K562 (cell line): ENCODE measurements at regions not wholly inside any gene's neighbourhood (a gene's known extent, or its start where the extent isn't known, plus 50 kb on each side); places are given as distances from the start of the nearest gene placed in this dataset.
A peak's percentile ranks its signal among the peaks of the same experiment; 100 is the strongest.

Experiments used
- ATAC-seq: fragments of 200-7000 bp; cut with Tn5 transposase; 3 replicates; pipeline ENCODE4 v1.9.1; 2020; ENCODE audit warnings: moderate library complexity
- BruUV-seq: library from RNA; stranded (reverse); fragments of 400-500 nt; replicated peaks from 2 replicates; lab custom pipeline; 2021; lab: Mats Ljungman, UMichigan
- CTCF ChIA-PET: fragments of 300-600 bp; formaldehyde crosslinking; extraction: SDS; loops from one replicate; lab custom pipeline; 2021; ENCODE audit warnings: low intra/inter-chr PET ratio; lab: Yijun Ruan, JAX
- POLR2A ChIA-PET: fragments of 300-600, 350-650 bp; sonication (Branson Sonifier 250); formaldehyde crosslinking; extraction: SDS; loops from one replicate; lab custom pipeline; 2021; ENCODE audit warnings: antibody characterized with exemption, inconsistent platforms; lab: Yijun Ruan, JAX
- DNase-seq, 4 experiments: peaks; one replicate each; pipeline versions ENCODE4 v3.0.0 to v3.0.0-alpha.2; 2011 to 2018; ENCODE audit warnings: low spot score in 3 of 4, mixed read lengths in 3 of 4; ENCODE audit errors: extremely low read depth in 1 of 4
- FAIRE-seq: peaks from 2 replicates; lab custom pipeline; 2011; peaks lifted over from hg19 to GRCh38; lab: Jason Lieb, UNC
- H2AFZ ChIP-seq: 2 replicates; pipeline ENCODE4 v1.6.0; 2011; ENCODE audit warnings: low read depth, low read length, control low read depth, inconsistent platforms
- H3K27ac ChIP-seq: fragments of 200-600 bp; 3 replicates; pipeline ENCODE4 v1.8.0; 2011; ENCODE audit warnings: low read depth, mild to moderate bottlenecking, control low read depth, inconsistent platforms, low read length, moderate library complexity, mixed read lengths; ENCODE audit errors: extremely low read depth
- H3K27me3 ChIP-seq, 2 experiments: fragments of 300-600 bp in 1 of 2; 2 replicates in 1 of 2; 3 replicates in 1 of 2; pipeline versions ENCODE4 v1.6.0 to v1.8.0; 2011; ENCODE audit warnings: inconsistent platforms in 2 of 2, low read length in 2 of 2, mild to moderate bottlenecking in 1 of 2, mixed read lengths in 1 of 2, moderate library complexity in 1 of 2; ENCODE audit not compliant: control insufficient read depth in 2 of 2, insufficient read depth in 2 of 2
- H3K36me3 ChIP-seq: fragments of 300-600 bp; 3 replicates; pipeline ENCODE4 v1.8.0; 2011; ENCODE audit warnings: mild to moderate bottlenecking, low read length, inconsistent platforms; ENCODE audit not compliant: control insufficient read depth, insufficient read depth
- H3K4me1 ChIP-seq, 2 experiments: fragments of 200-600 bp in 1 of 2; replicated peaks in 1 of 2; 2 replicates in 1 of 2; 3 replicates in 1 of 2; pipeline versions ENCODE4 v1.5.1 to v1.8.0; 2011; ENCODE audit warnings: inconsistent platforms in 2 of 2, low read length in 2 of 2, mild to moderate bottlenecking in 1 of 2, mixed read lengths in 1 of 2, moderate library complexity in 1 of 2; ENCODE audit not compliant: control insufficient read depth in 2 of 2, insufficient read depth in 2 of 2
- H3K4me2 ChIP-seq: 2 replicates; pipeline ENCODE4 v1.6.1; 2011; ENCODE audit warnings: low read length, control low read depth, inconsistent platforms, mixed read lengths; ENCODE audit not compliant: insufficient read depth
- H3K4me3 ChIP-seq: fragments of 200-600 bp; sonication (generic), shearing (Covaris generic); 2 replicates; pipeline ENCODE4 v1.5.1; 2016; ENCODE audit warnings: control low read depth, inconsistent platforms
- H3K79me2 ChIP-seq: fragments of 200-600 bp; 3 replicates; pipeline ENCODE4 v1.8.0; 2011; ENCODE audit warnings: low read length, inconsistent platforms; ENCODE audit not compliant: control insufficient read depth, insufficient read depth
- H3K9ac ChIP-seq, 2 experiments: 2 replicates each; pipeline versions ENCODE4 v1.6.0 to v1.6.1; 2011; ENCODE audit warnings: low read depth in 2 of 2, low read length in 2 of 2, control low read depth in 1 of 2, inconsistent platforms in 1 of 2, mild to moderate bottlenecking in 1 of 2, mixed read lengths in 1 of 2; ENCODE audit not compliant: insufficient read depth in 1 of 2
- H3K9me1 ChIP-seq: one replicate; pipeline ENCODE4 v1.6.0; 2011; ENCODE audit warnings: inconsistent platforms, mild to moderate bottlenecking, low read length, moderate library complexity; ENCODE audit not compliant: control insufficient read depth, insufficient read depth
- H3K9me3 ChIP-seq: replicated peaks from 2 replicates; pipeline ENCODE4 v1.5.1; 2011; ENCODE audit warnings: low read depth, low read length, inconsistent platforms; ENCODE audit not compliant: control insufficient read depth, insufficient read depth
- H4K20me1 ChIP-seq: replicated peaks from 2 replicates; pipeline ENCODE4 v1.6.1; 2011; ENCODE audit warnings: low read length, inconsistent platforms, mixed read lengths; ENCODE audit not compliant: control insufficient read depth, insufficient read depth
- HEY1 ChIP-seq: fragments of 250-450 bp; sonication (Bioruptor Pico); IDR thresholded peaks from 2 replicates; pipeline ENCODE4 v1.5.0; 2020; ENCODE audit warnings: mild to moderate bottlenecking, moderate library complexity, borderline replicate concordance
- IRF2 ChIP-seq: sonication (generic); formaldehyde crosslinking; IDR thresholded peaks from 2 replicates; pipeline ENCODE4 v1.8.1; 2022; ENCODE audit warnings: mild to moderate bottlenecking, missing genetic modification reagents
- PHB2 ChIP-seq: fragments of 450-650 bp; IDR thresholded peaks from 2 replicates; pipeline ENCODE4 v1.6.1; 2017; ENCODE audit warnings: low read depth
- SIN3B ChIP-seq: fragments of 450-650 bp; IDR thresholded peaks from 2 replicates; pipeline ENCODE4 v1.6.1; 2017; ENCODE audit warnings: low read depth, mild to moderate bottlenecking, moderate library complexity
- ZNF197 ChIP-seq: fragments of 200-800 bp; sonication (Bioruptor generic); IDR thresholded peaks from 2 replicates; pipeline ENCODE4 v1.6.1; 2016; ENCODE audit warnings: low read depth, missing genetic modification characterization, missing compliant biosample characterization
- ZNF76 ChIP-seq: fragments of 250-450 bp; sonication (Bioruptor Pico); IDR thresholded peaks from 2 replicates; pipeline ENCODE4 v1.4.0; 2020; ENCODE audit warnings: mild to moderate bottlenecking, moderate library complexity, borderline replicate concordance
- WGBS: fragments of 100-300 bp; shearing (Covaris generic); methylation state at CpG from one replicate; pipeline ENCODE4 v1.1.6; 2016; ENCODE audit warnings: low coverage, mixed read lengths; ENCODE audit not compliant: insufficient coverage; ENCODE audit errors: missing lambda C conversion rate; 5-methylcytosine and 5-hydroxymethylcytosine counted together
- in situ Hi-C: fragments of 300-500 bp; cut with MboI; formaldehyde crosslinking; loops from 4 replicates; pipeline ENCODE4 v1.15.0; 2018; ENCODE audit warnings: inconsistent platforms, mixed read lengths
- intact Hi-C: fragments of 100-400 bp; cut with micrococcal nuclease; formaldehyde crosslinking; loops from 2 replicates; pipeline ENCODE4 v1.14.2; 2022
- TF ChIP-seq, protein P1 (sequence below): sonication (generic); formaldehyde crosslinking; IDR thresholded peaks from 2 replicates; pipeline ENCODE4 v1.8.0; 2022; ENCODE audit warnings: mild to moderate bottlenecking, missing genetic modification reagents
- TF ChIP-seq, protein P2 (sequence below): sonication (generic); formaldehyde crosslinking; IDR thresholded peaks from 2 replicates; pipeline ENCODE4 v1.5.0; 2020; ENCODE audit warnings: missing genetic modification reagents
- TF ChIP-seq, protein P3 (sequence below), 3 experiments: fragments of 200-800 bp in 1 of 3; fragments of 250-450 bp in 1 of 3; fragments of 450-650 bp in 1 of 3; sonication (Bioruptor Pico) in 1 of 3; sonication (Bioruptor generic) in 1 of 3; formaldehyde crosslinking in 1 of 3; IDR thresholded peaks; 2 replicates each; pipeline versions ENCODE4 v1.6.1 to v1.8.0; 2016 to 2022; ENCODE audit warnings: mild to moderate bottlenecking in 2 of 3, missing genetic modification characterization in 2 of 3, missing compliant biosample characterization in 1 of 3, moderate library complexity in 1 of 3

DNA sequence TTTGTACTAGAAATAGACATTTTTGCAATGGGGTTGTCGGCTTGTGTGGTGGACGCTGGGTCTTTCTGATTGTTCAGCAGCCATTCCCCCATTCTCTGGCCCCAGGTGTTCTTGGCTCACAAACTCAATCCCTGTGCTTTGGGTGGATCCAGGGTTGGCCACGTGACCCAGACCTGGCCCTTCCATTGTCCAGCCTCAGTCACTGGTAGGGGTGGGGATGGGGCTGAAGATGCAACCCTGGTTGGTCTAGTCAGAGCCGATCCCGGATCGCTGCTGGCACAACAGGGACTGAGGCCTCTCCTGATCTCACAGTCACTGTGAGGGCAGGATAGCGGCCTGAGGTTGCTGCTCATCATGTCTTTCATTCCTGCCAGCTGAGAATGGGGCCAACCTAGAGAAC is 365.3 kb upstream of the SULF2 start:
- H2AFZ ChIP-seq = no peak overlapping the region
- TF ChIP-seq IRF2 (no peak), SIN3B (no peak), PHB2 (no peak), ZNF76 (CRISPR knock-in tag) (no peak), ZNF197 (CRISPR knock-in tag) (no peak), HEY1 (no peak)
- TF ChIP-seq, protein P1, sequence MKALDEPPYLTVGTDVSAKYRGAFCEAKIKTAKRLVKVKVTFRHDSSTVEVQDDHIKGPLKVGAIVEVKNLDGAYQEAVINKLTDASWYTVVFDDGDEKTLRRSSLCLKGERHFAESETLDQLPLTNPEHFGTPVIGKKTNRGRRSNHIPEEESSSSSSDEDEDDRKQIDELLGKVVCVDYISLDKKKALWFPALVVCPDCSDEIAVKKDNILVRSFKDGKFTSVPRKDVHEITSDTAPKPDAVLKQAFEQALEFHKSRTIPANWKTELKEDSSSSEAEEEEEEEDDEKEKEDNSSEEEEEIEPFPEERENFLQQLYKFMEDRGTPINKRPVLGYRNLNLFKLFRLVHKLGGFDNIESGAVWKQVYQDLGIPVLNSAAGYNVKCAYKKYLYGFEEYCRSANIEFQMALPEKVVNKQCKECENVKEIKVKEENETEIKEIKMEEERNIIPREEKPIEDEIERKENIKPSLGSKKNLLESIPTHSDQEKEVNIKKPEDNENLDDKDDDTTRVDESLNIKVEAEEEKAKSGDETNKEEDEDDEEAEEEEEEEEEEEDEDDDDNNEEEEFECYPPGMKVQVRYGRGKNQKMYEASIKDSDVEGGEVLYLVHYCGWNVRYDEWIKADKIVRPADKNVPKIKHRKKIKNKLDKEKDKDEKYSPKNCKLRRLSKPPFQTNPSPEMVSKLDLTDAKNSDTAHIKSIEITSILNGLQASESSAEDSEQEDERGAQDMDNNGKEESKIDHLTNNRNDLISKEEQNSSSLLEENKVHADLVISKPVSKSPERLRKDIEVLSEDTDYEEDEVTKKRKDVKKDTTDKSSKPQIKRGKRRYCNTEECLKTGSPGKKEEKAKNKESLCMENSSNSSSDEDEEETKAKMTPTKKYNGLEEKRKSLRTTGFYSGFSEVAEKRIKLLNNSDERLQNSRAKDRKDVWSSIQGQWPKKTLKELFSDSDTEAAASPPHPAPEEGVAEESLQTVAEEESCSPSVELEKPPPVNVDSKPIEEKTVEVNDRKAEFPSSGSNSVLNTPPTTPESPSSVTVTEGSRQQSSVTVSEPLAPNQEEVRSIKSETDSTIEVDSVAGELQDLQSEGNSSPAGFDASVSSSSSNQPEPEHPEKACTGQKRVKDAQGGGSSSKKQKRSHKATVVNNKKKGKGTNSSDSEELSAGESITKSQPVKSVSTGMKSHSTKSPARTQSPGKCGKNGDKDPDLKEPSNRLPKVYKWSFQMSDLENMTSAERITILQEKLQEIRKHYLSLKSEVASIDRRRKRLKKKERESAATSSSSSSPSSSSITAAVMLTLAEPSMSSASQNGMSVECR (CRISPR knock-in tag) = no peak
- TF ChIP-seq, protein P2, sequence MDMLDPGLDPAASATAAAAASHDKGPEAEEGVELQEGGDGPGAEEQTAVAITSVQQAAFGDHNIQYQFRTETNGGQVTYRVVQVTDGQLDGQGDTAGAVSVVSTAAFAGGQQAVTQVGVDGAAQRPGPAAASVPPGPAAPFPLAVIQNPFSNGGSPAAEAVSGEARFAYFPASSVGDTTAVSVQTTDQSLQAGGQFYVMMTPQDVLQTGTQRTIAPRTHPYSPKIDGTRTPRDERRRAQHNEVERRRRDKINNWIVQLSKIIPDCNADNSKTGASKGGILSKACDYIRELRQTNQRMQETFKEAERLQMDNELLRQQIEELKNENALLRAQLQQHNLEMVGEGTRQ (CRISPR knock-in tag) = peak; percentile 53
- TF ChIP-seq, protein P3, sequence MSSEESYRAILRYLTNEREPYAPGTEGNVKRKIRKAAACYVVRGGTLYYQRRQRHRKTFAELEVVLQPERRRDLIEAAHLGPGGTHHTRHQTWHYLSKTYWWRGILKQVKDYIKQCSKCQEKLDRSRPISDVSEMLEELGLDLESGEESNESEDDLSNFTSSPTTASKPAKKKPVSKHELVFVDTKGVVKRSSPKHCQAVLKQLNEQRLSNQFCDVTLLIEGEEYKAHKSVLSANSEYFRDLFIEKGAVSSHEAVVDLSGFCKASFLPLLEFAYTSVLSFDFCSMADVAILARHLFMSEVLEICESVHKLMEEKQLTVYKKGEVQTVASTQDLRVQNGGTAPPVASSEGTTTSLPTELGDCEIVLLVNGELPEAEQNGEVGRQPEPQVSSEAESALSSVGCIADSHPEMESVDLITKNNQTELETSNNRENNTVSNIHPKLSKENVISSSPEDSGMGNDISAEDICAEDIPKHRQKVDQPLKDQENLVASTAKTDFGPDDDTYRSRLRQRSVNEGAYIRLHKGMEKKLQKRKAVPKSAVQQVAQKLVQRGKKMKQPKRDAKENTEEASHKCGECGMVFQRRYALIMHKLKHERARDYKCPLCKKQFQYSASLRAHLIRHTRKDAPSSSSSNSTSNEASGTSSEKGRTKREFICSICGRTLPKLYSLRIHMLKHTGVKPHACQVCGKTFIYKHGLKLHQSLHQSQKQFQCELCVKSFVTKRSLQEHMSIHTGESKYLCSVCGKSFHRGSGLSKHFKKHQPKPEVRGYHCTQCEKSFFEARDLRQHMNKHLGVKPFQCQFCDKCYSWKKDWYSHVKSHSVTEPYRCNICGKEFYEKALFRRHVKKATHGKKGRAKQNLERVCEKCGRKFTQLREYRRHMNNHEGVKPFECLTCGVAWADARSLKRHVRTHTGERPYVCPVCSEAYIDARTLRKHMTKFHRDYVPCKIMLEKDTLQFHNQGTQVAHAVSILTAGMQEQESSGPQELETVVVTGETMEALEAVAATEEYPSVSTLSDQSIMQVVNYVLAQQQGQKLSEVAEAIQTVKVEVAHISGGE (CRISPR knock-in tag; IDR thresholded peaks at IDR 0.05) = peak in 1 of 3 experiments; percentile 59; a peak in 2 of 6 replicates
- H3K9ac ChIP-seq = no peak overlapping the region
- H3K9me3 ChIP-seq = no peaks in the 10 kb centered on the region
- no peaks in the 10 kb centered on the region for H4K20me1 ChIP-seq
- POLR2A ChIA-PET = interaction anchor here (1.0 kb wide), 1 partner anchor 25 kb away, joined by 3 read pairs; no protein-coding TSS in a partner anchor
- CTCF ChIA-PET = no interaction called here
- FAIRE-seq (no peak), ATAC-seq (no peak), DNase-seq (no peak)
- in situ Hi-C loops = no loop called here
- H3K4me1 ChIP-seq = no peaks in the 10 kb centered on the region; a peak in 1 of 5 replicates
- BruUV-seq = no TSS peak
- H3K79me2 ChIP-seq = no peaks in the 10 kb centered on the region
- no peaks in the 10 kb centered on the region for H3K9me1 ChIP-seq
- intact Hi-C loops = no loop called here
- H3K27me3 ChIP-seq = peaks cover 0 to 28% of the 10 kb centered on the region in 2 experiments; a peak in 4 of 5 replicates
- no peak overlapping the region for H3K4me3 ChIP-seq
- no peak overlapping the region for H3K27ac ChIP-seq
- H3K36me3 ChIP-seq = no peaks in the 10 kb centered on the region
- H3K4me2 ChIP-seq = no peak overlapping the region
- 2% methylated on average over 7 of the region's 7 CpGs for WGBS
